ENCODE measurements at regions not wholly inside any gene's neighbourhood (a gene's known extent, or its start where the extent isn't known, plus 50 kb on each side); places are given as distances from the start of the nearest gene placed in this dataset.

DNA sequence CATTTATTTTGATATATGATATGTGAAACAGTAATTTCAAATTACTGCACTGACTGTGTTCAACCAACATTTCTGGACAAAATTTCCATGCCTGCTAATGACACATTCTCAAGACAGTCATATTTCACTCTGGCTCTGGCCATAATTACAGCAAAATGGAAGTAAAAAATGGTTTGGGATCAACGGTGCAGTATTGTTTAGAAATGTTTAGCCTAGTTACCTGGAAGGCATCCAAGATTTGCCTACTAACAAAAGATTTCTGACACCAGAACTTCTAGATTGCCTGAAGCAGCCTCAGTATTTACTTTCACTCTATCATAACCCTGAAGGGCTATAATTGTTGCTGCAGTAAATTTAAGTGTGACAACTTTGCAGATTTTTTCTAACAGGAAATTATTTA is 416.3 kb downstream of the PCDH10 start:
- Histone ChIP-seq H3K9me1 (ENCODE audit: insufficient read depth, low read length) (no peaks in the 10 kb centered on the region), H3K27me3 (ENCODE audit: control insufficient read depth, insufficient read depth, low read length) (no peaks in the 10 kb centered on the region), H3K79me1 (ENCODE audit: low read depth in 1 of 2, low read length in 2 of 2) (no peaks in the 10 kb centered on the region), H2BK5ac (ENCODE audit: low read depth, low read length, poor library complexity, severe bottlenecking) (no peak overlapping the region), H3K14ac (replicated peaks; ENCODE audit: low read depth, low read length) (no peak overlapping the region), H4K8ac (ENCODE audit: low read depth in 2 of 2, low read length in 2 of 2) (no peak overlapping the region), H3K9me3 (ENCODE audit: control insufficient read depth, insufficient read depth, low read length) (no peaks in the 10 kb centered on the region), H2AK9ac (replicated peaks; ENCODE audit: low read depth, low read length, poor library complexity) (no peak overlapping the region), H3K36me3 (ENCODE audit: control insufficient read depth, insufficient read depth, low read length) (no peaks in the 10 kb centered on the region), H3K4me2 (ENCODE audit: low read depth, low read length) (no peak overlapping the region), H3K4me3 (ENCODE audit: insufficient read depth, low read depth, low read length) (no peak overlapping the region), H2BK120ac (ENCODE audit: low read depth, low read length) (no peak overlapping the region), H4K5ac (ENCODE audit: low read depth, low read length) (no peak overlapping the region), H3K4ac (ENCODE audit: low read depth, low read length) (no peak overlapping the region), H2AFZ (replicated peaks; ENCODE audit: low read length, poor library complexity) (no peak overlapping the region), H3K4me1 (ENCODE audit: control insufficient read depth, insufficient read depth, low read length) (no peaks in the 10 kb centered on the region), H3K18ac (ENCODE audit: low read depth, low read length) (no peak overlapping the region), H2BK15ac (ENCODE audit: low read depth, low read length) (no peak overlapping the region), H2AK5ac (ENCODE audit: low read depth, low read length) (no peak overlapping the region), H4K91ac (ENCODE audit: insufficient read depth, low read depth, low read length) (no peak overlapping the region), H2BK20ac (ENCODE audit: low read depth, low read length) (no peak overlapping the region), H3K9ac (ENCODE audit: low read depth, low read length) (no peak overlapping the region), H3K27ac (ENCODE audit: insufficient read depth, low read length) (no peak overlapping the region), H4K20me1 (ENCODE audit: insufficient read depth, low read length) (no peaks in the 10 kb centered on the region), H3K23ac (ENCODE audit: low read depth, low read length) (no peak overlapping the region), H3K56ac (ENCODE audit: extremely low read depth, insufficient read depth, low read length) (no peak overlapping the region)
- dilution Hi-C loops (cut with HindIII; ENCODE audit: low sequenced_read_pairs, unreplicated experiment) (no loop called here), in situ Hi-C loops (cut with MboI; ENCODE audit: low sequenced_read_pairs) (no loop called here), intact Hi-C loops (cut with micrococcal nuclease) (no loop called here)
- TF ChIP-seq RAD21 (IDR thresholded peaks at IDR 0.05; ENCODE audit: low read length) (no peak), POLR2A (IDR thresholded peaks at IDR 0.05; ENCODE audit: low read depth, low read length) (no peak), RFX5 (IDR thresholded peaks at IDR 0.05; ENCODE audit: low read depth, low read length) (no peak), NFE2L2 (IDR thresholded peaks at IDR 0.05; ENCODE audit: low read depth, low read length) (no peak), RCOR1 (IDR thresholded peaks at IDR 0.05; ENCODE audit: insufficient replicate concordance, low read length) (no peak), SMC3 (IDR thresholded peaks at IDR 0.05; ENCODE audit: low read depth, low read length) (no peak), CHD1 (IDR thresholded peaks at IDR 0.05; ENCODE audit: low read depth, low read length) (no peak), ELK1 (IDR thresholded peaks at IDR 0.05; ENCODE audit: borderline replicate concordance, low read depth, low read length) (no peak)
- TF ChIP-seq, protein P1, sequence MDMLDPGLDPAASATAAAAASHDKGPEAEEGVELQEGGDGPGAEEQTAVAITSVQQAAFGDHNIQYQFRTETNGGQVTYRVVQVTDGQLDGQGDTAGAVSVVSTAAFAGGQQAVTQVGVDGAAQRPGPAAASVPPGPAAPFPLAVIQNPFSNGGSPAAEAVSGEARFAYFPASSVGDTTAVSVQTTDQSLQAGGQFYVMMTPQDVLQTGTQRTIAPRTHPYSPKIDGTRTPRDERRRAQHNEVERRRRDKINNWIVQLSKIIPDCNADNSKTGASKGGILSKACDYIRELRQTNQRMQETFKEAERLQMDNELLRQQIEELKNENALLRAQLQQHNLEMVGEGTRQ (IDR thresholded peaks at IDR 0.05; ENCODE audit: low read depth, low read length), result no peak
- no CpG with 5 or more reads among the region's 1 CpG for WGBS, 2 experiments (ENCODE audit: extremely low coverage in 2 of 2, insufficient read length in 1 of 2)
- DNase-seq, result peak; percentile 7
- BruUV-seq (replicated peaks), result no TSS peak
- ChIA-PET POLR2A (ENCODE audit: unreplicated experiment) (no interaction called here), CTCF (no interaction called here)
- no peak for ATAC-seq (ENCODE audit: low read depth)

All from IMR-90 (cell line).